ENCODE measurements at regions not wholly inside any gene's neighbourhood (a gene's known extent, or its start where the extent isn't known, plus 50 kb on each side); places are given as distances from the start of the nearest gene placed in this dataset.
"Not testable (repeated sequence)": the region's sequence is repeated elsewhere in the genome, so short reads cannot be mapped to it uniquely, and the experiment has no call there.

DNA sequence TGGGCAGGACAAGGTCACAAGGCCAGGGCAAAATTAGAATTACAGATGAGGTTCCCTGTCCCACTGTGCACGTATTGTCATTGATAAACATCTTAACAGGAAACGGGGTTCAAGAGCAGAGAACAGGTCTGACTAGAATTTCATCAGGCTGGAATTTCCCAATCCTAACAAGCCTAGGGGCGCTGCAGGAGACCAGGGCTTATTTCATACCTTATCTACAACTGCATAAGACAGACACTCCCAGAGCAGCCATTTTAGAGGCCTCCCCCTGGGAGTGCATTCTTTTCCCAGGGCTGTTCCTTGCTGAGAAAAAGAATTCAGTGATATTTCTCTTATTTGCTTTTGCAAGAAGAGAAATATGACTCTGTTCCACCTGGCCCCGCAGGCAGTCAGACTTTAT, 244.8 kb downstream of the DAD1 start:
- TF ChIP-seq, protein P1, sequence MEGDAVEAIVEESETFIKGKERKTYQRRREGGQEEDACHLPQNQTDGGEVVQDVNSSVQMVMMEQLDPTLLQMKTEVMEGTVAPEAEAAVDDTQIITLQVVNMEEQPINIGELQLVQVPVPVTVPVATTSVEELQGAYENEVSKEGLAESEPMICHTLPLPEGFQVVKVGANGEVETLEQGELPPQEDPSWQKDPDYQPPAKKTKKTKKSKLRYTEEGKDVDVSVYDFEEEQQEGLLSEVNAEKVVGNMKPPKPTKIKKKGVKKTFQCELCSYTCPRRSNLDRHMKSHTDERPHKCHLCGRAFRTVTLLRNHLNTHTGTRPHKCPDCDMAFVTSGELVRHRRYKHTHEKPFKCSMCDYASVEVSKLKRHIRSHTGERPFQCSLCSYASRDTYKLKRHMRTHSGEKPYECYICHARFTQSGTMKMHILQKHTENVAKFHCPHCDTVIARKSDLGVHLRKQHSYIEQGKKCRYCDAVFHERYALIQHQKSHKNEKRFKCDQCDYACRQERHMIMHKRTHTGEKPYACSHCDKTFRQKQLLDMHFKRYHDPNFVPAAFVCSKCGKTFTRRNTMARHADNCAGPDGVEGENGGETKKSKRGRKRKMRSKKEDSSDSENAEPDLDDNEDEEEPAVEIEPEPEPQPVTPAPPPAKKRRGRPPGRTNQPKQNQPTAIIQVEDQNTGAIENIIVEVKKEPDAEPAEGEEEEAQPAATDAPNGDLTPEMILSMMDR (IDR thresholded peaks at IDR 0.05): not testable (repeated sequence)
- TF ChIP-seq POLR2AphosphoS5, POLR2A, EP300 (IDR thresholded peaks at IDR 0.05): not testable (repeated sequence)

All from upper lobe of left lung (tissue), 4 donors.